IMR-90 (cell line): ENCODE measurements at regions not wholly inside any gene's neighbourhood (a gene's known extent, or its start where the extent isn't known, plus 50 kb on each side); places are given as distances from the start of the nearest gene placed in this dataset.

Experiments used
- ATAC-seq: fragments of 200-7000 bp; cut with Tn5 transposase; 2 replicates; pipeline ENCODE4 v1.9.1; 2020; ENCODE audit warnings: low read depth, mild to moderate bottlenecking, moderate library complexity
- BruUV-seq: library from RNA; stranded (reverse); fragments of 400-500 nt; replicated peaks from 2 replicates; lab custom pipeline; 2021; lab: Mats Ljungman, UMichigan
- CTCF ChIA-PET: fragments of 300-600 bp; formaldehyde crosslinking; extraction: SDS; loops from one replicate; lab custom pipeline; 2021; ENCODE audit warnings: antibody characterized with exemption; lab: Yijun Ruan, JAX
- POLR2A ChIA-PET: fragments of 300-600 bp; sonication (Branson Sonifier 250); formaldehyde crosslinking; loops from one replicate; lab custom pipeline; 2022; ENCODE audit warnings: antibody characterized with exemption; ENCODE audit not compliant: unreplicated experiment; lab: Charles Lee
- DNase-seq: peaks from one replicate; pipeline ENCODE4 v3.0.0; 2013
- H2AFZ ChIP-seq: replicated peaks from 2 replicates; pipeline ENCODE3; 2013; ENCODE audit warnings: low read length, mild to moderate bottlenecking; ENCODE audit not compliant: poor library complexity
- H2AK5ac ChIP-seq: 2 replicates; pipeline ENCODE4 v1.6.1; 2013; ENCODE audit warnings: low read depth, low read length, inconsistent platforms
- H2AK9ac ChIP-seq: replicated peaks from 2 replicates; pipeline ENCODE3; 2013; ENCODE audit warnings: mild to moderate bottlenecking, low read depth, low read length, moderate library complexity; ENCODE audit not compliant: poor library complexity
- H2BK120ac ChIP-seq: 2 replicates; pipeline ENCODE4 v1.6.1; 2013; ENCODE audit warnings: low read depth, low read length, inconsistent platforms
- H2BK15ac ChIP-seq: 3 replicates; pipeline ENCODE4 v1.6.1; 2013; ENCODE audit warnings: low read depth, low read length, inconsistent platforms
- H2BK20ac ChIP-seq: 2 replicates; pipeline ENCODE4 v1.6.1; 2013; ENCODE audit warnings: low read depth, mild to moderate bottlenecking, inconsistent platforms, low read length, moderate library complexity
- H2BK5ac ChIP-seq: 2 replicates; pipeline ENCODE4 v1.6.1; 2013; ENCODE audit warnings: mild to moderate bottlenecking, low read depth, low read length, inconsistent platforms; ENCODE audit not compliant: poor library complexity, severe bottlenecking
- H3K14ac ChIP-seq: replicated peaks from 2 replicates; pipeline ENCODE4 v1.6.1; 2013; ENCODE audit warnings: low read depth, low read length, inconsistent platforms
- H3K18ac ChIP-seq: 2 replicates; pipeline ENCODE4 v1.6.1; 2013; ENCODE audit warnings: low read depth, low read length, control low read depth
- H3K23ac ChIP-seq: 2 replicates; pipeline ENCODE4 v1.6.1; 2013; ENCODE audit warnings: low read depth, low read length, inconsistent platforms
- H3K27ac ChIP-seq: 2 replicates; pipeline ENCODE4 v1.5.1; 2013; ENCODE audit warnings: mild to moderate bottlenecking, control low read depth, low read length; ENCODE audit not compliant: insufficient read depth
- H3K27me3 ChIP-seq: 2 replicates; pipeline ENCODE4 v1.6.1; 2013; ENCODE audit warnings: low read length; ENCODE audit not compliant: control insufficient read depth, insufficient read depth
- H3K36me3 ChIP-seq: 2 replicates; pipeline ENCODE4 v1.6.1; 2013; ENCODE audit warnings: low read length, mixed read lengths; ENCODE audit not compliant: control insufficient read depth, insufficient read depth
- H3K4ac ChIP-seq: 2 replicates; pipeline ENCODE4 v1.6.1; 2013; ENCODE audit warnings: low read depth, low read length, inconsistent platforms
- H3K4me1 ChIP-seq: 2 replicates; pipeline ENCODE4 v1.6.1; 2013; ENCODE audit warnings: low read length, mixed read lengths; ENCODE audit not compliant: control insufficient read depth, insufficient read depth
- H3K4me2 ChIP-seq: 2 replicates; pipeline ENCODE4 v1.6.1; 2013; ENCODE audit warnings: low read depth, mild to moderate bottlenecking, control low read depth, low read length, moderate library complexity
- H3K4me3 ChIP-seq: 2 replicates; pipeline ENCODE4 v1.5.1; 2013; ENCODE audit warnings: low read depth, mild to moderate bottlenecking, control low read depth, low read length, moderate library complexity; ENCODE audit not compliant: insufficient read depth
- H3K56ac ChIP-seq: 2 replicates; pipeline ENCODE4 v1.6.1; 2013; ENCODE audit warnings: low read length, inconsistent platforms; ENCODE audit not compliant: insufficient read depth; ENCODE audit errors: extremely low read depth
- H3K79me1 ChIP-seq, 2 experiments: 2 replicates each; pipeline ENCODE4 v1.6.1; 2013; ENCODE audit warnings: low read length in 2 of 2, inconsistent platforms in 1 of 2, low read depth in 1 of 2
- H3K9ac ChIP-seq: 2 replicates; pipeline ENCODE4 v1.6.1; 2013; ENCODE audit warnings: low read depth, low read length, control low read depth
- H3K9me1 ChIP-seq: 2 replicates; pipeline ENCODE4 v1.6.1; 2013; ENCODE audit warnings: low read length, inconsistent platforms; ENCODE audit not compliant: insufficient read depth
- H3K9me3 ChIP-seq: 2 replicates; pipeline ENCODE4 v1.6.1; 2013; ENCODE audit warnings: low read length; ENCODE audit not compliant: control insufficient read depth, insufficient read depth
- H4K20me1 ChIP-seq: 2 replicates; pipeline ENCODE4 v1.6.1; 2013; ENCODE audit warnings: low read length, inconsistent platforms; ENCODE audit not compliant: insufficient read depth
- H4K5ac ChIP-seq: 2 replicates; pipeline ENCODE4 v1.6.1; 2013; ENCODE audit warnings: mild to moderate bottlenecking, low read depth, low read length, control low read depth
- H4K8ac ChIP-seq, 2 experiments: 2 replicates each; pipeline ENCODE4 v1.6.1; 2013; ENCODE audit warnings: low read depth in 2 of 2, low read length in 2 of 2, control low read depth in 1 of 2, inconsistent platforms in 1 of 2
- H4K91ac ChIP-seq: 2 replicates; pipeline ENCODE4 v1.6.1; 2013; ENCODE audit warnings: low read depth, low read length, inconsistent platforms; ENCODE audit not compliant: insufficient read depth
- BHLHE40 ChIP-seq: fragments of 150-350 bp; IDR thresholded peaks from 2 replicates; pipeline ENCODE4 v1.6.1; 2016; ENCODE audit warnings: mild to moderate bottlenecking, low read depth, low read length
- CEBPB ChIP-seq: IDR thresholded peaks from 2 replicates; pipeline ENCODE4 v1.6.1; 2012; ENCODE audit warnings: low read depth, low read length, improper control_type of control experiment
- CHD1 ChIP-seq: IDR thresholded peaks from 2 replicates; pipeline ENCODE4 v1.6.1; 2012; ENCODE audit warnings: low read depth, low read length, improper control_type of control experiment
- ELK1 ChIP-seq: fragments of 150-350 bp; IDR thresholded peaks from 2 replicates; pipeline ENCODE4 v1.6.1; 2016; ENCODE audit warnings: low read depth, mild to moderate bottlenecking, low read length, moderate library complexity, borderline replicate concordance
- FOS ChIP-seq: fragments of 150-350 bp; IDR thresholded peaks from 2 replicates; pipeline ENCODE4 v1.6.1; 2016; ENCODE audit warnings: low read depth, low read length
- MAFK ChIP-seq: IDR thresholded peaks from 2 replicates; pipeline ENCODE4 v1.6.1; 2012; ENCODE audit warnings: low read depth, low read length, improper control_type of control experiment
- MAZ ChIP-seq: IDR thresholded peaks from 2 replicates; pipeline ENCODE4 v1.6.1; 2012; ENCODE audit warnings: low read depth, mild to moderate bottlenecking, low read length, improper control_type of control experiment, moderate library complexity, borderline replicate concordance
- MXI1 ChIP-seq: IDR thresholded peaks from 2 replicates; pipeline ENCODE4 v1.6.1; 2012; ENCODE audit warnings: low read depth, mild to moderate bottlenecking, low read length, moderate library complexity, borderline replicate concordance
- POLR2A ChIP-seq: IDR thresholded peaks from 2 replicates; pipeline ENCODE4 v1.6.1; 2012; ENCODE audit warnings: mild to moderate bottlenecking, low read depth, low read length
- RFX5 ChIP-seq: IDR thresholded peaks from 2 replicates; pipeline ENCODE4 v1.8.0; 2012; ENCODE audit warnings: low read depth, mild to moderate bottlenecking, low read length, moderate library complexity
- SMC3 ChIP-seq: fragments of 150-350 bp; IDR thresholded peaks from 2 replicates; pipeline ENCODE4 v1.6.1; 2016; ENCODE audit warnings: low read depth, mild to moderate bottlenecking, antibody characterized with exemption, low read length, moderate library complexity
- WGBS, 2 experiments: methylation state at CpG; one replicate each; pipeline versions ENCODE4 v1.1.5 to v1.1.7; 2013; ENCODE audit warnings: missing lambda C conversion rate in 2 of 2; ENCODE audit not compliant: insufficient read length in 1 of 2; ENCODE audit errors: extremely low coverage in 2 of 2; 5-methylcytosine and 5-hydroxymethylcytosine counted together
- dilution Hi-C: fragments of 300-500 bp; cut with HindIII; formaldehyde crosslinking; loops from one replicate; pipeline ENCODE4 v1.14.3; 2018; ENCODE audit warnings: low sequenced_read_pairs; ENCODE audit not compliant: unreplicated experiment
- in situ Hi-C: fragments of 300-500 bp; cut with MboI; formaldehyde crosslinking; loops from 3 replicates; pipeline ENCODE4 v1.14.3; 2019; ENCODE audit warnings: low sequenced_read_pairs, inconsistent platforms, mixed read lengths
- intact Hi-C: fragments of 100-400 bp; cut with micrococcal nuclease; formaldehyde crosslinking; loops from 2 replicates; pipeline ENCODE4 v1.10.0; 2022

GRCh38 chr5:135095871-135096270 lies 61.8 kb upstream of the PITX1 start:
- no peaks in the 10 kb centered on the region for H3K9me3 ChIP-seq
- no peak overlapping the region; the same call in 1 of the 2 replicates for H3K23ac ChIP-seq
- H4K5ac ChIP-seq, result no peak overlapping the region
- no peaks in the 10 kb centered on the region for H4K20me1 ChIP-seq
- peaks cover 3% of the 10 kb centered on the region; the same call in 1 of the 2 replicates for H3K9me1 ChIP-seq
- H3K36me3 ChIP-seq, result peaks cover 2% of the 10 kb centered on the region; the same call in 1 of the 2 replicates
- no TSS peak for BruUV-seq
- H3K18ac ChIP-seq, result no peak overlapping the region
- TF ChIP-seq MXI1, result no peak
- no peak for TF ChIP-seq MAZ
- TF ChIP-seq RFX5, result no peak
- TF ChIP-seq SMC3, result no peak
- no peak for TF ChIP-seq BHLHE40
- TF ChIP-seq FOS, result no peak
- TF ChIP-seq ELK1, result no peak
- no peak for TF ChIP-seq CEBPB
- TF ChIP-seq MAFK, result no peak
- no peak for TF ChIP-seq POLR2A
- TF ChIP-seq CHD1, result no peak
- no peak overlapping the region for H3K56ac ChIP-seq
- peak overlapping the region; percentile 15 for H2AK9ac ChIP-seq
- no peak overlapping the region for H4K8ac ChIP-seq
- intact Hi-C loops (no loop called here), dilution Hi-C loops (no loop called here), in situ Hi-C loops (no loop called here)
- H2AFZ ChIP-seq, result no peak overlapping the region
- H3K4me2 ChIP-seq, result no peak overlapping the region
- peaks cover 2% of the 10 kb centered on the region; the same call in 1 of the 2 replicates for H3K4me1 ChIP-seq
- H4K91ac ChIP-seq, result no peak overlapping the region
- H3K9ac ChIP-seq, result no peak overlapping the region
- H2BK5ac ChIP-seq, result no peak overlapping the region
- no peaks in the 10 kb centered on the region for H3K79me1 ChIP-seq
- H2AK5ac ChIP-seq, result 0 out of 2 replicates have a peak overlapping the region, but pooled peaks have one; percentile 17
- DNase-seq (no peak), ATAC-seq (no peak)
- H2BK120ac ChIP-seq, result no peak overlapping the region
- H2BK20ac ChIP-seq, result no peak overlapping the region
- H3K4me3 ChIP-seq, result no peak overlapping the region
- no peak overlapping the region for H3K4ac ChIP-seq
- H3K27ac ChIP-seq, result no peak overlapping the region
- H3K14ac ChIP-seq, result no peak overlapping the region
- H2BK15ac ChIP-seq, result no peak overlapping the region
- no CpG with 5 or more reads among the region's 3 CpGs for WGBS, 2 experiments
- ChIA-PET CTCF (no interaction called here), POLR2A (no interaction called here)
- H3K27me3 ChIP-seq, result no peaks in the 10 kb centered on the region; the same call in 1 of the 2 replicates
